Coronary artery (tissue), 2 donors: ENCODE measurements at regions not wholly inside any gene's neighbourhood (a gene's known extent, or its start where the extent isn't known, plus 50 kb on each side); places are given as distances from the start of the nearest gene placed in this dataset.

Source experiments
- DNase-seq: peaks from one replicate; pipeline ENCODE4 v3.0.0-alpha.2; 2017; ENCODE audit warnings: low spot score
- H3K27ac ChIP-seq, 2 donors: fragments of 200-600 bp; sonication (generic); one replicate each; pipeline ENCODE4 v1.5.1; 2016 to 2019
- H3K4me3 ChIP-seq: fragments of 200-600 bp; sonication (generic); 2 replicates; pipeline ENCODE4 v1.5.1; 2016; ENCODE audit warnings: mild to moderate bottlenecking, moderate library complexity
- CTCF ChIP-seq: fragments of 200-600 bp; sonication (generic); IDR thresholded peaks from one replicate; pipeline ENCODE4 v1.5.1; 2019; ENCODE audit warnings: antibody characterized with exemption

- Histone ChIP-seq H3K27ac (no peak overlapping the region), H3K4me3 (no peak overlapping the region)
- DNase-seq = no peak
- TF ChIP-seq CTCF = no peak
Observed at GRCh38 chr7:121587435-121587834, 191.3 kb upstream of the FAM3C start.

- H3K27ac ChIP-seq = no peak overlapping the region
- no peak for TF ChIP-seq CTCF
- H3K4me3 ChIP-seq = no peak overlapping the region
- no peak for DNase-seq
Observed at GRCh38 chr7:121582258-121582657, 186.2 kb upstream of the FAM3C start.

GRCh38 chr7:121579639-121580038, 183.5 kb upstream of the FAM3C start:
- no peak for TF ChIP-seq CTCF
- Histone ChIP-seq H3K4me3 (no peak overlapping the region), H3K27ac (no peak overlapping the region)
- DNase-seq = no peak

- Histone ChIP-seq H3K27ac (no peak overlapping the region), H3K4me3 (no peak overlapping the region)
- TF ChIP-seq CTCF = no peak
- no peak for DNase-seq
Observed at GRCh38 chr7:121578669-121579068, 182.6 kb upstream of the FAM3C start.

GRCh38 chr7:121576148-121576917, 180.2 kb upstream of the FAM3C start:
- Histone ChIP-seq H3K4me3 (no peak overlapping the region), H3K27ac (no peak overlapping the region)
- no peak for DNase-seq
- no peak for TF ChIP-seq CTCF

GRCh38 chr7:121575194-121575765, 179.2 kb upstream of the FAM3C start:
- DNase-seq = no peak
- TF ChIP-seq CTCF = no peak
- H3K4me3 ChIP-seq = no peak overlapping the region
- no peak overlapping the region for H3K27ac ChIP-seq

- no peak for DNase-seq
- no peak overlapping the region for H3K27ac ChIP-seq
- TF ChIP-seq CTCF = no peak
- no peak overlapping the region for H3K4me3 ChIP-seq
Observed at GRCh38 chr7:121574109-121574508, 178.0 kb upstream of the FAM3C start.
